Fibroblast of pulmonary artery (primary cell): ENCODE measurements at regions not wholly inside any gene's neighbourhood (a gene's known extent, or its start where the extent isn't known, plus 50 kb on each side); places are given as distances from the start of the nearest gene placed in this dataset.

Experiments used
- DNase-seq: peaks from one replicate; pipeline ENCODE4 v3.0.0-alpha.2; 2010; ENCODE audit warnings: low read depth
- H3K4me3 ChIP-seq: replicated peaks from 2 replicates; pipeline ENCODE4 v1.5.1; 2011; ENCODE audit warnings: low read depth, mild to moderate bottlenecking, control low read depth, low read length, moderate library complexity
- CTCF ChIP-seq: IDR thresholded peaks from 2 replicates; pipeline ENCODE4 v1.5.1; 2011; ENCODE audit warnings: mild to moderate bottlenecking, control low read depth, low read length, inconsistent platforms; ENCODE audit errors: missing control alignments

GRCh38 chr5:114101153-114101552, 260.7 kb upstream of the KCNN2 start:
- H3K4me3 ChIP-seq: no peak overlapping the region
- peak; percentile 70 for DNase-seq
- peak; percentile 62 for TF ChIP-seq CTCF

GRCh38 chr5:114113604-114114003, 248.3 kb upstream of the KCNN2 start:
- H3K4me3 ChIP-seq: no peak overlapping the region
- DNase-seq: no peak
- TF ChIP-seq CTCF: no peak

- no peak overlapping the region for H3K4me3 ChIP-seq
- DNase-seq: no peak
- no peak for TF ChIP-seq CTCF
Observed at GRCh38 chr5:114116981-114117380, 244.9 kb upstream of the KCNN2 start.

- no peak for DNase-seq
- no peak overlapping the region for H3K4me3 ChIP-seq
- no peak for TF ChIP-seq CTCF
Observed at GRCh38 chr5:114118511-114118910, 243.4 kb upstream of the KCNN2 start.

GRCh38 chr5:114120166-114120565, 241.7 kb upstream of the KCNN2 start:
- H3K4me3 ChIP-seq: no peak overlapping the region
- no peak for TF ChIP-seq CTCF
- DNase-seq: no peak

- no peak for DNase-seq
- no peak overlapping the region for H3K4me3 ChIP-seq
- TF ChIP-seq CTCF: no peak
Observed at GRCh38 chr5:114122852-114123251, 239.0 kb upstream of the KCNN2 start.

GRCh38 chr5:114123654-114124053, 238.2 kb upstream of the KCNN2 start:
- no peak for TF ChIP-seq CTCF
- DNase-seq: no peak
- no peak overlapping the region for H3K4me3 ChIP-seq
